ENCODE measurements at regions not wholly inside any gene's neighbourhood (a gene's known extent, or its start where the extent isn't known, plus 50 kb on each side); places are given as distances from the start of the nearest gene placed in this dataset.

DNA sequence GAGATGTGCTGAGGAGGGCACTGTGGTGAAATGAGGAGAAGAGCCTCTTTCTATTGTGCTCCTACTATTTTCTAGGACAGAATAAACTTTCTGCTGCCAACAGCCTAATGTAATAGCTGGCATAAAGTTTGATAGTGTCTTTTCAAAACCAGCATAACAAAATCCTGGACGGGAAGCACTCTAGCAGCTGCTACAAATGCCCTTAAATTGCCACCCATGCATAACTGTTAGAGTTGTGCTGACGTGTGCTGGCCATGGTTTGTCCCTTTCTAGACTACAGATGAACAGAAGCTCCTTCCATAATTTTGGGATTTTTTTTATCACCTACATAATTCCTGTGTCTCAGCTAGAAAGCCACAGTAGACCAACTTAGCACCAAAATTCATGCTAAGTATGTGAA lies 88.5 kb upstream of the DEPDC1 start:
- TF ChIP-seq, protein P1, sequence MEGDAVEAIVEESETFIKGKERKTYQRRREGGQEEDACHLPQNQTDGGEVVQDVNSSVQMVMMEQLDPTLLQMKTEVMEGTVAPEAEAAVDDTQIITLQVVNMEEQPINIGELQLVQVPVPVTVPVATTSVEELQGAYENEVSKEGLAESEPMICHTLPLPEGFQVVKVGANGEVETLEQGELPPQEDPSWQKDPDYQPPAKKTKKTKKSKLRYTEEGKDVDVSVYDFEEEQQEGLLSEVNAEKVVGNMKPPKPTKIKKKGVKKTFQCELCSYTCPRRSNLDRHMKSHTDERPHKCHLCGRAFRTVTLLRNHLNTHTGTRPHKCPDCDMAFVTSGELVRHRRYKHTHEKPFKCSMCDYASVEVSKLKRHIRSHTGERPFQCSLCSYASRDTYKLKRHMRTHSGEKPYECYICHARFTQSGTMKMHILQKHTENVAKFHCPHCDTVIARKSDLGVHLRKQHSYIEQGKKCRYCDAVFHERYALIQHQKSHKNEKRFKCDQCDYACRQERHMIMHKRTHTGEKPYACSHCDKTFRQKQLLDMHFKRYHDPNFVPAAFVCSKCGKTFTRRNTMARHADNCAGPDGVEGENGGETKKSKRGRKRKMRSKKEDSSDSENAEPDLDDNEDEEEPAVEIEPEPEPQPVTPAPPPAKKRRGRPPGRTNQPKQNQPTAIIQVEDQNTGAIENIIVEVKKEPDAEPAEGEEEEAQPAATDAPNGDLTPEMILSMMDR (IDR thresholded peaks at IDR 0.05; ENCODE audit: low read depth, low read length, missing input control), result no peak
- TF ChIP-seq JUND (IDR thresholded peaks at IDR 0.05), result no peak
- TF ChIP-seq YY1 (IDR thresholded peaks at IDR 0.05), result no peak
- no peak for TF ChIP-seq TAF1 (conservative IDR thresholded peaks at IDR 0.05)
- TF ChIP-seq, protein P2, sequence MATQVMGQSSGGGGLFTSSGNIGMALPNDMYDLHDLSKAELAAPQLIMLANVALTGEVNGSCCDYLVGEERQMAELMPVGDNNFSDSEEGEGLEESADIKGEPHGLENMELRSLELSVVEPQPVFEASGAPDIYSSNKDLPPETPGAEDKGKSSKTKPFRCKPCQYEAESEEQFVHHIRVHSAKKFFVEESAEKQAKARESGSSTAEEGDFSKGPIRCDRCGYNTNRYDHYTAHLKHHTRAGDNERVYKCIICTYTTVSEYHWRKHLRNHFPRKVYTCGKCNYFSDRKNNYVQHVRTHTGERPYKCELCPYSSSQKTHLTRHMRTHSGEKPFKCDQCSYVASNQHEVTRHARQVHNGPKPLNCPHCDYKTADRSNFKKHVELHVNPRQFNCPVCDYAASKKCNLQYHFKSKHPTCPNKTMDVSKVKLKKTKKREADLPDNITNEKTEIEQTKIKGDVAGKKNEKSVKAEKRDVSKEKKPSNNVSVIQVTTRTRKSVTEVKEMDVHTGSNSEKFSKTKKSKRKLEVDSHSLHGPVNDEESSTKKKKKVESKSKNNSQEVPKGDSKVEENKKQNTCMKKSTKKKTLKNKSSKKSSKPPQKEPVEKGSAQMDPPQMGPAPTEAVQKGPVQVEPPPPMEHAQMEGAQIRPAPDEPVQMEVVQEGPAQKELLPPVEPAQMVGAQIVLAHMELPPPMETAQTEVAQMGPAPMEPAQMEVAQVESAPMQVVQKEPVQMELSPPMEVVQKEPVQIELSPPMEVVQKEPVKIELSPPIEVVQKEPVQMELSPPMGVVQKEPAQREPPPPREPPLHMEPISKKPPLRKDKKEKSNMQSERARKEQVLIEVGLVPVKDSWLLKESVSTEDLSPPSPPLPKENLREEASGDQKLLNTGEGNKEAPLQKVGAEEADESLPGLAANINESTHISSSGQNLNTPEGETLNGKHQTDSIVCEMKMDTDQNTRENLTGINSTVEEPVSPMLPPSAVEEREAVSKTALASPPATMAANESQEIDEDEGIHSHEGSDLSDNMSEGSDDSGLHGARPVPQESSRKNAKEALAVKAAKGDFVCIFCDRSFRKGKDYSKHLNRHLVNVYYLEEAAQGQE (IDR thresholded peaks at IDR 0.05), result no peak
- no peak for TF ChIP-seq FOXA1 (IDR thresholded peaks at IDR 0.05)
- TF ChIP-seq, protein P3, sequence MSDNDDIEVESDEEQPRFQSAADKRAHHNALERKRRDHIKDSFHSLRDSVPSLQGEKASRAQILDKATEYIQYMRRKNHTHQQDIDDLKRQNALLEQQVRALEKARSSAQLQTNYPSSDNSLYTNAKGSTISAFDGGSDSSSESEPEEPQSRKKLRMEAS (IDR thresholded peaks at IDR 0.05), result no peak
- no peak for TF ChIP-seq SP1 (IDR thresholded peaks at IDR 0.05)
- no peak for TF ChIP-seq EGR1 (IDR thresholded peaks at IDR 0.05; ENCODE audit: low read depth in 2 of 2)
- no peak for TF ChIP-seq HNF4A (conservative IDR thresholded peaks at IDR 0.05)
- TF ChIP-seq RAD21 (IDR thresholded peaks at IDR 0.05), result no peak
